Vagina (tissue), 2 donors: ENCODE measurements at regions not wholly inside any gene's neighbourhood (a gene's known extent, or its start where the extent isn't known, plus 50 kb on each side); places are given as distances from the start of the nearest gene placed in this dataset.

Experiments
- CTCF ChIP-seq, 3 experiments: fragments of 450-650 bp in 2 of 3; fragments of 200-600 bp in 1 of 3; sonication (generic) in 1 of 3; IDR thresholded peaks; one replicate each; pipeline ENCODE4 v1.5.1; 2017 to 2019; ENCODE audit warnings: antibody characterized with exemption in 3 of 3, mild to moderate bottlenecking in 2 of 3, moderate library complexity in 2 of 3
- POLR2A ChIP-seq, 2 donors: fragments of 450-650 bp; IDR thresholded peaks; one replicate each; pipeline ENCODE4 v1.6.1; 2017; ENCODE audit warnings: antibody characterized with exemption in 2 of 2, mild to moderate bottlenecking in 2 of 2, moderate library complexity in 2 of 2

DNA sequence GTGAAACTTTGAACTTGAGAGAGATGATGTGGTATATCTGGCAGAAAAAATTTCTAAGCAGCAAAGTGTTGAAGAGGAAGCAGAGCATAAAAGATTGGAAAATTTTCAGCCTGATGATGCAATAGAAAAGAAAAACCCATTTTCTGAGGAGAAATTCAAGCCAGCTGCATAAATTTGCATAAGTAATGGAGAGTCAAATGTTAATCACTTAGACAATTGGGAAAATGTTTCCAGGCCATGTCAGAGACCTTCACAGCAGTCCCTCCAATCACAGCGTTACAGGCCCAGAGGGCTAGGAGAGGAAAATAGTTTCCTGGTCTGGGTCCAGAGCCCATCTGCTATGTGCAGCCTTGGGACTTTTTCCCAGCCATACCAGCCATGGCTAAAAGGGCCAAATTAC, 469.0 kb upstream of the FOXG1 start:
- TF ChIP-seq POLR2A (IDR thresholded peaks at IDR 0.05) (no peak), CTCF (IDR thresholded peaks at IDR 0.05) (no peak)
